Skin epidermis (tissue), 12 donors: ENCODE measurements at regions not wholly inside any gene's neighbourhood (a gene's known extent, or its start where the extent isn't known, plus 50 kb on each side); places are given as distances from the start of the nearest gene placed in this dataset.

Experiments
- H3K27ac ChIP-seq, 21 experiments: fragments of 200-600 bp; sonication (generic) in 11 of 21; one replicate each; pipeline ENCODE4 v1.5.0; 2020; ENCODE audit warnings: mild to moderate bottlenecking in 3 of 21, inconsistent platforms in 2 of 21, moderate library complexity in 2 of 21
- H3K4me3 ChIP-seq, 7 experiments: fragments of 200-600 bp; sonication (generic) in 2 of 7; one replicate each; pipeline ENCODE4 v1.5.0; 2020; ENCODE audit warnings: inconsistent platforms in 2 of 7, mild to moderate bottlenecking in 2 of 7, moderate library complexity in 1 of 7

- H3K27ac ChIP-seq, result no peak overlapping the region
- H3K4me3 ChIP-seq, result no peak overlapping the region
Measured at GRCh38 chr1:29465755-29466154, 229.4 kb downstream of the PTPRU start.

- Histone ChIP-seq H3K27ac (no peak overlapping the region), H3K4me3 (no peak overlapping the region)
Measured at GRCh38 chr1:29462096-29462495, 225.8 kb downstream of the PTPRU start.

- Histone ChIP-seq H3K4me3 (no peak overlapping the region), H3K27ac (no peak overlapping the region)
Measured at GRCh38 chr1:29461115-29461739, 224.9 kb downstream of the PTPRU start.

GRCh38 chr1:29460694-29461093 is 224.4 kb downstream of the PTPRU start:
- Histone ChIP-seq H3K27ac (no peak overlapping the region), H3K4me3 (no peak overlapping the region)

GRCh38 chr1:29460041-29460610 is 223.8 kb downstream of the PTPRU start:
- no peak overlapping the region for H3K4me3 ChIP-seq
- no peak overlapping the region for H3K27ac ChIP-seq

- Histone ChIP-seq H3K27ac (no peak overlapping the region), H3K4me3 (no peak overlapping the region)
Measured at GRCh38 chr1:29459620-29459945, 223.3 kb downstream of the PTPRU start.

- H3K27ac ChIP-seq, result no peak overlapping the region
- no peak overlapping the region for H3K4me3 ChIP-seq
Measured at GRCh38 chr1:29458737-29459619, 222.7 kb downstream of the PTPRU start.

GRCh38 chr1:29457496-29458368 is 221.4 kb downstream of the PTPRU start:
- no peak overlapping the region for H3K27ac ChIP-seq
- H3K4me3 ChIP-seq, result no peak overlapping the region

GRCh38 chr1:29456685-29457435 is 220.5 kb downstream of the PTPRU start:
- Histone ChIP-seq H3K4me3 (no peak overlapping the region), H3K27ac (no peak overlapping the region)

- Histone ChIP-seq H3K4me3 (no peak overlapping the region), H3K27ac (no peak overlapping the region)
Measured at GRCh38 chr1:29455781-29456180, 219.5 kb downstream of the PTPRU start.

GRCh38 chr1:29454616-29455380 is 218.5 kb downstream of the PTPRU start:
- no peak overlapping the region for H3K4me3 ChIP-seq
- H3K27ac ChIP-seq, result no peak overlapping the region

- Histone ChIP-seq H3K27ac (no peak overlapping the region), H3K4me3 (no peak overlapping the region)
Measured at GRCh38 chr1:29453502-29454240, 217.3 kb downstream of the PTPRU start.

GRCh38 chr1:29452463-29453230 is 216.3 kb downstream of the PTPRU start:
- no peak overlapping the region for H3K27ac ChIP-seq
- H3K4me3 ChIP-seq, result no peak overlapping the region

GRCh38 chr1:29451368-29451892 is 215.1 kb downstream of the PTPRU start:
- Histone ChIP-seq H3K4me3 (no peak overlapping the region), H3K27ac (no peak overlapping the region)

- Histone ChIP-seq H3K27ac (no peak overlapping the region), H3K4me3 (no peak overlapping the region)
Measured at GRCh38 chr1:29450591-29450990, 214.3 kb downstream of the PTPRU start.

GRCh38 chr1:29448456-29449235 is 212.3 kb downstream of the PTPRU start:
- Histone ChIP-seq H3K27ac (no peak overlapping the region), H3K4me3 (no peak overlapping the region)
